DMS153 treated with DMSO at 0.1 percent for 48 hours (cell line): ENCODE measurements at regions not wholly inside any gene's neighbourhood (a gene's known extent, or its start where the extent isn't known, plus 50 kb on each side); places are given as distances from the start of the nearest gene placed in this dataset.
A peak's percentile ranks its signal among the peaks of the same experiment; 100 is the strongest.

Experiments
- DNase-seq: peaks from one replicate; lab custom pipeline; 2025; ENCODE audit not compliant: unreplicated experiment; lab: John Stamatoyannopoulos, UW

DNA sequence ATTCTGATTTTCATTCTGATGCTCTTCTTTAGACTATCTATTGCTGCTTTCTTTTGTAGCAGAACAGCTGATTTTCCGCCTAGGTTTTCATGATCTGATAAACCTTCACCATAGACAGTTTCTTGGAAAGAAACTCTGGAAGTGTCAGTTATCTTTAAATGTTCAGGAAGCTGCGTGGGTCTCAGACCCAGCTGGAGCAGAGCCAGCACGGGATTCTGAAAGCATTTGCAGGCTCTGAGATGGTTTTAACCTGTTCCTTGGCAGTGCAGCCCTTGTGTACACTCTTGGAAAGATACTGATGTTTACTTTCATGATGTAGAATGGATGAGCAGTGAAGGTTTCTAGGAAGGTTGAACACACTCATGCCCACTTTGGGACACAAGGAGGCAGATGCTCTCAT, 178.0 kb upstream of the DMRT1 start:
- DNase-seq: no peak

DNA sequence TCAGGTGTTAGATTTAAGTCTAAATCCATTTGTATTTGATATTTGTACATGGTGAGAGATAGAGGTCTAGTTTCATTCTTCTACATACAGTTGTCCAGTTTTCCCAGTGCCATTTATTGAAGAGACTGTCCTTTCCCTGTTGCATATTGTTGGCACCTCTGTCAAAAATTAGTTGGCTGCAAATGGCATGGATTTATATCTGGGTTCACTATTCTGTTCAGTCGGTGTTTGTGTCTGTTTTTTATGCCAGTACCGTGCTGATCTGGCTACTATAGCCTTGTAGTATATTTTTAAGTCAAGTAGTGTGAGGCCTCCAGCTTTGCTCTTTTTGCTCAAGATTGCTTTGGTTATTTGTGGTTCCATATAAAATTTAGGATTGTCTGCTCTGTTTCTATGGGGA, 176.2 kb upstream of the DMRT1 start:
- DNase-seq: no peak

DNA sequence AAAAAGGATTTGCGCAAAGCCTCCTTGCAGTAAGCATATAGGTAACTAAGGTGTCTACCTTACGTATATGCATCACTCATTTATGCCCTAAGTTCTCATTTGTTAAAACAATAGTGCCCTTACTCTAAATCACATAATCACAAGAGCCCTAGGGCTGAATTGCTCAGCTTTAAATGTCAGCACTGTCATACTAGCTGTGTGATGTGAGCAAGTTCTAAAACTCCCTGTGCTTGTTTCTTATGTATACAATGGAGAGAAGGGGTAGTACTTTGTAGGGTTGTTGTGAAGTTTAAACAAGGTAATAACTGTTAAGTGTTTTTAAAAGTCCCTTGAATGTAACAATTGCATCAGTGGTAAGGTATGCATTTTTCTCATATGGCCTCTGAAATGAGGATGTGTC, 169.5 kb upstream of the DMRT1 start:
- no peak for DNase-seq

DNA sequence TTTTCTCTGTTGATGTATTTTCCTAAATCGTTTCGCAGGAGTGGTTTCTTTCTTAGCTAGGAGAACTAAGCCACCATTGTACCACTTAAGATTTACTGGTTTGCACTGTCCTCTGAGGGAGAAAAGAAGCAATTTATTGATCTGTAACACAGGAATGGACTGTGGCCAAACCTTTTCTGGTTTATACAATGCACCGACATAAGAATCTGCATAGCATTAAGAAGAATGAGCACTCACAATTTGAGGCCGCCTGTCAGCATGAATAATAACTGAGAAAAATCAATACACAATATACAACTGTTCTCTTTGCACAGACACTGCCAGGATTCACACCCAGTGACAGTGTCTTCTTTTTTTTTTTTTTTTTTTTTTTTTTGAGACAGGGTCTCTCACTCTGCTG, 168.6 kb upstream of the DMRT1 start:
- no peak for DNase-seq

DNA sequence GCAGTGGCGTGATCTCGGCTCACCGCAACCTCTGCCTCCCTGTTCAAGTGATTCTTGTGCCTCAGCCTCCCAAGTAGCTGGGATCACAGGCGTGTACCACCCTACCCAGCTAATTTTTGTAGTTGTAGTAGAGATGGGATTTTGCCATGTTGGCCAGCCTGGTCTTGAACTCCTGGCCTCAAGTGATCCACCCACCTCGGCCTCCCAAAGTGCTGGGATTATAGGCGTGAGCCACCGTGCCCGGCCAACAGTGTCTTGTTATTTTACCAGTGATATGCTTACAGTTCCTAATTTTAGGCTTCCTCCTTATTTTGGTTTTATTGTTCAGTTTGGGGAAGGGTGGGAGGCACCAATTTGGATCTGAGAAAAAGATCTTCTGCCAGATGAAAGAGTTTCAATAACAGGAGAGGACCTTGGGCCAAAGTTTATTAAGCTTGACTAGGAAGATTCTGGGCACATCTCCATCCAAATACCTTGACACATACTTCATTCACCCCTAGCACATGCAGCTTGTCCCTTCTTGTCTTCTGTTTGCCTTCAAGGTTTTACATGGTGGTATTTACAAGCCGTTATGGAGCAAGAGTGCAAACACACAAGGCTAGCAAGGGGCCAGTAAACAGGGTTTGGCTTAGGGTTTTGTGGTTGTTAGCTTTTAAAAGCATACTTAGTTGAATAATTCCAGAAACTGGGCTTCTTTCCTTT, 168.1 kb upstream of the DMRT1 start:
- DNase-seq: no peak

DNA sequence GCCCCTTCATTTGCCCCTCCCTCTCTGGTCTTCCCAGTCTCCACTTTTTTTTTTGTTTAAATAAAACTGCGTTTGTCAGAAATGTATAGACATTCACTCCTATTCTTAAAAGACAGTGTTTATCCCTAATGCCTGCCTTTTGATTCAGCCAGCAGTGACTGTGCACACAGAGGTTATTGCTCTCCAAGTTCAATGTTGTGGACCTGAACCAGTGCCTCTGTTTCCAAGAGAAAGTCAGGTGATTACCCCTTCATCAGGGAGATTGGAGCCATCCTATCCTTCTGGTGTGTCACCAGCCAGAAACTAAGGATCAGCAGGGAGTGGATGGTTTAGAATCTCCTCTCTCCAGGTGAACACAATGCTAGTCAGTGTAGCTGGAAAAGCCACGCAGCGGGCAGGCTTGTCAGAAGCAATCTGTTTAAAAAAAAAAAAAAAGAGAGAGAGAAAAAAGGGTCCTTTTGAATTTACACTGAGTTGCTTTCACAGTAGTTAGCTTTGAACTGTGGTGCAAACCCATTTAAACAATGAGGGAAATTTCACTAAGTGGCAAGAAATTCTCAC, 167.5 kb upstream of the DMRT1 start:
- no peak for DNase-seq

DNA sequence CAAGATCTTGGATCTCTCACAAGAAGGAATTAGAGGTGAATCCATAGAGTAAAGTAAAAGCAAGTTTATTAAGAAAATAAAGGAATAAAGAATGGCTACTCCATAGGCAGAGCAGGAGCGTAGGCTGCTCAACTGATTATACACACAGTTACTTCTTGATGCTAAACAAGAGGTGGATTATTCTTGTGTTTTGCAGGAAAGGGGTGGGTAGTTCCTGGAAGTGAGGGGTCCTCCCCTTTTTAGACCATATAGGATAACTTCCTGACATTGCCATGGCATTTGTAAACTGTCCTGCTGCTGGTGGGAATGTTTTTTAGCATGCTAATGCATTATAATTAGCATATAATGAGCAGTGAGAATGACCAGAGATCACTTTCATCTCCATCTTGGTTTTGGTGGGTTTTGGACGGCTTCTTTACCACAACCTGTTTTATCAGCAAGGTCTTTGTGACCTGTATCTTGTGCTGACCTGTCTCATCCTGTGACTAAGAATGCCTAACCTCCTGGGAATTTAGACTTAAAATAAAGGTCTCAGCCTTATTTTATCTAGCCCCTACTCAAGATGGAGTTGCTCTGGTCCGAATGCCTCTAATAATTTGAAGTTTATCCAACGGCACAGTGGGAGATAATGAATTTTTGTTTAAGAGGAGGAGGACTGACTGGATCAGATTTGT, 165.7 kb upstream of the DMRT1 start:
- no peak for DNase-seq

DNA sequence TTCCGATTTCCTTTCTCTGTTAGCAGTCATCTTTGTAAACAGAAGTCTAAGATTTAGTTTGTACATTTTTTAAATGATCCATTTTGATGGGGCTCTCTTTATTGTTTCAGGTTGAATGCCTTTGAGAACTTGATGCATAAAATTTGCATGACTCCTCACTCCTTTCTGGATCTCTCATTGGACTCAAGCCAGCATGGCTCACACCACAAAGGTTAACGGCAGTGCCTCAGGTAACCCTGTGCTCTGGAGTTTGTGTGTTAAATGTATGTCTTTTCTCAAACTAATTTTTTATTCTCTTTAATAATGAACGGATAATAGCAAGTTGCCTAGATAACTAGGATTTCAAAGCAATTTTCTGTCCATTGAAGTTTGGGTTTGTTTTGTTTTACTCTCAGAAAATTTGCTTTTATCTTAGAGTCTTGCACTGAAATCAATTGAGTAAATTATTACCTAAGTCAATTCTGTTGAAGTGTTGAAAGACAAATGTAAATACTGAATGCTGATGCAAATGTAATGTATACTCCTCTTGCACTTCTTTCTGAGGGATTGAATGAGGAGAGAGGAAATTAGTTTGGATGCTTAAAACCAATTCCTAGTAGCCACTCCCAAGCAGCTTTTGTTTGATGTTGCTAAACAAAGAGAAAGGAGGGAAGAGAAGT, 164.6 kb upstream of the DMRT1 start:
- peak; percentile 44 for DNase-seq

DNA sequence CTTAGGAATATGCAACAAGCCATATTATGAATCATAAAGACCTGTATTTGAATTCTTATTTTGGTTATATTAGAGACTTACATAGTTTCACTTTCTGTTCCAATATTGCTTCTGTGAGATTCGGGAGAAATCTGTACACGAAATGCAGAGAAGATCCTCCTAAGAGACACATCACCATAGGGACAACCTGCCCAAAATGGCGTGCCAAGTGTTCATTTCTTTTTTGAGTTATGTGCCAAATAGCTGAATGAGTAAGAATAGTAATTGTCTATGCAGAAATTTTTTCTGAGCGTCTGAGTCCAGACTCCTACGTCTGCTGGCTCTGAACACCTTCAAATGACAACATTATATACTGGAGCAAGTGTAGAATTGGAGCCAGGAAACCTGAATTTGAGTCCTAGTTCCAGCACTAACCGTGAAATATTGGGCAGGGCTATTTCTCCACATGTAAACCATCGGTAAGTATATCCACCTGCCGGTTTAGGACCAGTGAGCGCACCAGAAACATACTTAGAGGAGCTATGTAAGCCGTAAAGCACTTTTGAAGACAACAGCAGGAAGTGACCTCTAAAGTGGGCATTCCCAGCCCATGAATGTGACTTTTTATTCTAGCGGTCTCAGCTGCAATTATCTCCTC, 163.9 kb upstream of the DMRT1 start:
- DNase-seq: no peak

DNA sequence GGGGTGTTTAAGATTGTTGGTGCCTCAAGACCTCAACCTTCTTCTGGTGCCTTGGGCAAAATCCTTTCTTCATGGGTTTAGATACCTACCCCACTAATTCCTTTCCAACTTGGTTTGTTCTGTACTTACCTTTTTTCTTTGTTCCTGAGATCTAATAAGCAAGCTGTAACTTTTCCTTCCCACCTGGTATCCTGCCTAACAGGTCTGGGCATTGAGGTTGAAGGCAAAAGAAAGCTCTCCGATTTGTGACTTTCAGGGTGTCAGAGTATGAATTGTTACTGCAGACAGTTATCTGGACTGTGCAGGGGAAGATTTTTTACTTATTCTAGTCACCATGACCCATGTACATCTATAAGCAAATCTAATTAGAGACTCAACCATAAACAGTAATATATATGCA, 162.6 kb upstream of the DMRT1 start:
- DNase-seq: no peak

DNA sequence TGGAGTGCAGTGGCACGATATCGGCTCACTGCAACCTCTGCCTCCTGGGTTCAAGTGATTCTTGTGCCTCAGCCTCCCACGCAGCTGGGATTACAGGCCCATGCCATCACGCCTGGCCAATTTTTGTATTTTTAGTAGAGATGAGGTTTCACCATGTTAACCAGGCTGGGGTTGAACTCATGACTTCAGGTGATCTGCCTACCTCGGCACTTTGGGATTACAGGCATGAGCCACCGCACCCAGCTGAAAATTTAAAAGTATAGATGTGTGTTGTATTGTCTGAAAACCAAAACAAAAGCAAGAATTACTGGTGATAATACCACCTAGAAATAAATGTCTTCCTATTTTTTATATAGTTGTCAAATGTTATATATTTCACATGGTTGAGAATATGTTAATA, 162.0 kb upstream of the DMRT1 start:
- DNase-seq: no peak

DNA sequence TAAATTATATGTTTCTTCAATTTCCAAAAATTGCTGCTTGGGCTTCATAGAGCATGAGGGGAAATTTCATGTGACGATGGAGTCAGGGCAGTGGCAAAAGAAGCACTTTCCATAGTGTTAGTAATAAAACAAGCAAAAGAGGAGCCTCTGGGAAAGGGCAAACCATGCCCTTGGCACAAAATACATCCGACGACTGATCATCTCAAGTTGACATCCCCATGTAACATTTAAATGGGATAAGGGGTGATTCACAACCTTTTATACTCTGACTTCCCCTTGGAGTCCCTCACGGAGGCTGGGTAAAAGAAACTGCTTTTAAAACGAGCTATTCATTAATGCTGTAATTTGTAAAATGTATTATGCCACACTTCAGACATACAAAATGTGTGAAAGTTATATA, 161.4 kb upstream of the DMRT1 start:
- no peak for DNase-seq

DNA sequence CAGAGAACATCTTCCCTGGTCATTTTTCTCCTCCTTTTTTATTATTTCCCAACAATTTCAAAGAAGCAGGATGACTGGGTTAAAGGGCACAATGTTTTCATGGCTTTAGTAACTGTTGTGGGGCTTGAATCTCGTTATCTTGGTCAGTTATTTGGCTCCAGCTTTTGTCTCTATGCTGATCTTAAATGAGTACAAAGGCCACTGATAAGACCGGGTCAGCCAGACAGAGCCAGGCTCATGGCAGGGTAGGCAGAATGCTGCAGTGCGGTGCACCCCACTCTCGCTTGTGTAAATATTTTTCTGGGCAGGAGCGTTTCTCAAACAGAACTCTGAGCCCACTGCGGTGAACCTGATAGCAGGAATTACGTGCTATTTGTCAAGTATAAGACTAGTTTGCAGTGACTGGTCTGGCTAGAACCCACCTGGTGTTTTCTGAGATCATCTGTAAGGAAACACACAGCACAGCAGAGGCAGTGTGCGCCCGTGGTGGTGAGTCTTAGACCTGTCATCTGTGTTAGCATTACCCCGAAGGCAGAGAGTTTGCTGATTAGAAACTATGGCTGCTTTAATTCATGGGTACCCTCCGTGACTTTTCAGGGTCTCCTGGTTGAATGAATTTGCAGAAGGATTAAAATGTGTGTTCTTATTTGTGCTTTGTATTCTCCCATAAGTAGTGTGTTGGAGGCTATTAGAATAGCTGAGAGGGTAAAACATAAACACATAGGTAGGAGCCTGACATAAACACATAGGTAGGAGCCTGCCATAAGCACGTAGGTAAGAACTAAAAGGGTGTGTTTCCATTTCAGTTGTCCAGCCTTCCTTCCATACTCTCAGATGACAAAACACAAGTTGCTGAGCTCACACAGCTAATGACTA, 158.6 kb upstream of the DMRT1 start:
- DNase-seq: no peak

DNA sequence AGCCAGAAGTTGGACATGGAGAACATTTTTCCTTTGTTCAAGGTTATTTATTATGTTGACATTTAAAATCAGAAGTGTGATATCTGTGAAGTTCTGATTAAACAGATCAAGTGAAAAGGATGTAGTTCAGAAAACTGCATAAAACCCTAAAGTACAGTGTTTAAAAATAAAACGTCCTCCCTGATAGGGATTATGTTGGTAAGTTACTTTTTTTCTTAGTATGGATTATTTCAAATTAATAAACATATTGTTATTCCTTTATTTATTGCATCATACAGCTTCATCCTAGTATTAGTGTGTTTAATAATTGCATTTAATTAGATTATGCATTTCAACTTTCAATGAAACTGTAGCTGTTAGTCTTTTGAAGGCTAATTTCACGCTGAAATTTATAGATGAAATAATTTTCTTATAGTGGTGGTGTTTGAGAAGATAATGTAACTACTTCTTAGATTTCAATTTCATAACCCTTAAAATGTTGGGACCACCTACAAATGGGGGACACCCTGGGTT, 157.9 kb upstream of the DMRT1 start:
- no peak for DNase-seq

DNA sequence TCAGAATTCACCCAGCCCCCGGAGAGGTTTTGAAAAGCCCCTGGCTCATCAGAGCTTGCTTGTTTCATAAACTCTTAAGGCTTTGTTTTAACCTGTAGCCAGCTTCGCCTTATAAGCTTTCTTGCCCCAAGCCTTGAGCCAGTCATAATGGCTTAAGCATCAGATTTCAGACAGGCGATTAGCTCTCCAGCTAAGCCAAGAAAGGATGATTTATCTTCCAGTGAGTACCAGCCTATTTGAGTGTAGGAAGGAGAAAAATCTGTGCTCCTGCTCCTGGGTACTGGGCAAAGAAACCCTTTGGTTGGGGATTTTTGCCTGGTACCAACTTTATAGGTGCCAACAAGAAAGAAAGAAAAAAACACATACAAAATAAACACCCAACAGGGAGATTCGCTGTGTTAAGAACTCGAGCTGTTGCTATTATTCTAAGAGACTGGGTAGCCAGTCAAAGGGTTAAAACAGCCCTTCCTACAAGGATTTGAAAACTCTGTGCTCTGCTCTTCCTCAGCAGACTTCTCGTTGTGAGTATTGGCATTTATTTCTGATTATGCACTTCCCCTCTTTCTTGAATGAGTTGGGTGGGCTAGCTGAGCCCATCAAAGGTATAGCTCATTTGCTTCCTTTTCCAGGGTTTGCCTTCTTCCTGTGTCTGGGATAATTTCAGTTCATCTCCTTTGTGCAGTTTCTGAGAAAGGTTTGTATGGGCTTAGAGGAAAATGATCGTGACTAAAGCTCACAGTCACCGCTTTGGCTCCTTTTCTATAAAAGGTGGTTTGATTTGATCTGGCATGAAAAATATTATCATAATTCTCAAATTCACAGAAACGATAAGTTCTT, 157.2 kb upstream of the DMRT1 start:
- DNase-seq: no peak

DNA sequence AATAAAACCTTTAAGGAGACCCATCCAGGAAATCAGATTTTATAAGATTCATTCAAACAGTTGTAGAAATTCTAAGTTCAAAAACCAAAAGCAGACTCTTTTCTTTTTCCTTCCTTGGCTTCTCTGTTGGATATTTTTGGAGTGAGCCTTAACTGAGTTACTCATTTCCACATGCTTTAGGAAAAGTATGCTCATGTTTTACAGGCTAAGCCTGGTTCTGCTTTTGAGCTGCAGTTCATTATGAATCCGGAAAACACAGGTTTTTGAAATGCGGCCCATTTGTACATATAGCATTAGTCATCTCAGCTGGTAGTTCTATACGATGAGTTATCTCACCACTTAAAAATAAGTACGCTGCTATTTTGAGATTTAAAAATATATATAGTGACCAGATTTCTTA, 156.6 kb upstream of the DMRT1 start:
- DNase-seq: no peak

DNA sequence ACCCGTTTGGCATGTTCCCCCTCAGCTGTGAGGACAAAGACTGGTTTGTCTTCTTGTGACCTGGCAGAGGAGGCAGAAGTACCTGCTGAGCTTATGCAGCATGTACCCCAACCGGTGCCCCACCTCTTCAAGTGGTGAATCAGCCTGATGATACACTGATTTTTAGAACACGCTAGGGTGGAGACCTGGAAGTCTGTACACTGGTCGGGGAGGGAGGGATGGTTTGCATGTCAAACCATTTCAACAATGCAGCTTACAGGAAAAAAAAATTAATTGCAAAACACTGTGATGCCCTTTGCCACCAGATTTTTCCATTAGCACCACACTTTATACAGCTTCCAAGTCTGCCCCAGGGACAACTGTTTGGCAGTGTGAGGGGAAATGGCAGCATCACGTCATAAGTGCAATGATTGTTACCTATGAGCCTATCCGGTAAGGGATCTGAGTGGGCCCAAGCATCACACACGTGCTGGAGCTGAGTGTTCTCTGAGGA, 155.1 kb upstream of the DMRT1 start:
- DNase-seq: no peak

DNA sequence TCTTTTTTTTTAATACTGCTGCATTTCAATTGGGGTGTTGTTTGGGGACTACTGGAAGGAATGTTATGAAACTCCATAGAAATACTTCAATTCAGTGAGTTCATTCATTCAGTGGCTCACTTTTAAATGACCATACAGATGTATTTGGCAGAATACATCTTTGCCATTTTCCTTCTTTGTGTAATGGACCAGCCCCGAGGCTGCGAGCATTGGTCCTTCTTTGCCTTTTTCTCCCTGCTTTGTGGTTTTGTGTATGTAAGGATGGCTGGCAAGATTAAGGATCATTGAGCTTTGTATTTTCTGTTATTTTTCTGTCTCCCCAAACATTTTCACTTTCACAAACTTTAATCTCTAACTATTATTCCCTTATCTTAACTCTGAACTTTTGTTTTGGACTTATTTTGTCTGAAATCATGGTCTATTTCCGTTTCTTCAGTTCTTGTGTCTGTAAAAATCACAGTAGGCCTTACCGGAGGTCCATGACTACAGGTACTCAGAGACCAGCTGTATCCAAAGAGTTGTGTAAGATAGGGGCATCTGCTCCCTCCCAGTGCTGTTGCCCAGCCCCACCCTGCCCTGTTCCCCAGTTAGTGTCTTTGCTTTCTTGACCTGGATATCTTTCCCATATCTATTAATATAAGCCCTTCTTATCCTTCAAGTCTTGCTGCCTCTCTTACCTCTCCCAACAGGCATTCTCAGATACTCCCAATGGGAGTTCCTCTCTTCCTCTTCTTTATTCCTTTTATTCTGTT, 154.3 kb upstream of the DMRT1 start:
- no peak for DNase-seq

DNA sequence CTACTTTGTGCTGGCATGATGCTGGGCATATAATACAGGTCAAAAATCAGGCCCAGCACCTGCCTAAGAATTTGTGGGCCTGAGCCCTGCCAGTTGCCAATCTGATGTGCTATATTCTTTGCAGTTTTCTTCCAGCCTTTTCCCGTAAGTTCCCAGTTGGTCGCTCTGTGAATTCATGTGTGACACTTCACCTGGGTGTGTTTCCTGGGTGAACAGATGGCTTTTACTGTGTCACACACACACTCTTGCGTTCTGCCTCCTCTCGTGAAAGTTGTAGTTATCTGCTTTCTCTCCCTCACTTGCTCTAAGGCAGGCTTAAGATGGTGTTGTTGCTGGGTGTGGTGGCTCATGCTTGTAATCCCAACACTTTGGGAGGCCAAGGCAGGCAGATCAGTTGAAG, 153.5 kb upstream of the DMRT1 start:
- DNase-seq: no peak
